Astrocyte of the cerebellum (primary cell): ENCODE measurements at regions not wholly inside any gene's neighbourhood (a gene's known extent, or its start where the extent isn't known, plus 50 kb on each side); places are given as distances from the start of the nearest gene placed in this dataset.

ENCODE experiments used
- DNase-seq: peaks from one replicate; pipeline ENCODE4 v3.0.0-alpha.2; 2011; ENCODE audit warnings: low read depth
- H3K4me3 ChIP-seq: 2 replicates; pipeline ENCODE4 v1.5.1; 2011; ENCODE audit warnings: mild to moderate bottlenecking, low read depth, low read length, moderate library complexity
- in situ Hi-C: cut with HindIII; loops from 2 replicates; pipeline ENCODE4 v1.10.0; 2017; ENCODE audit warnings: low sequenced_read_pairs
- TF ChIP-seq, protein P1 (sequence below): IDR thresholded peaks from 2 replicates; pipeline ENCODE4 v1.5.1; 2012; ENCODE audit warnings: low read length, low read depth, moderate library complexity, mild to moderate bottlenecking; ENCODE audit errors: missing control alignments

DNA sequence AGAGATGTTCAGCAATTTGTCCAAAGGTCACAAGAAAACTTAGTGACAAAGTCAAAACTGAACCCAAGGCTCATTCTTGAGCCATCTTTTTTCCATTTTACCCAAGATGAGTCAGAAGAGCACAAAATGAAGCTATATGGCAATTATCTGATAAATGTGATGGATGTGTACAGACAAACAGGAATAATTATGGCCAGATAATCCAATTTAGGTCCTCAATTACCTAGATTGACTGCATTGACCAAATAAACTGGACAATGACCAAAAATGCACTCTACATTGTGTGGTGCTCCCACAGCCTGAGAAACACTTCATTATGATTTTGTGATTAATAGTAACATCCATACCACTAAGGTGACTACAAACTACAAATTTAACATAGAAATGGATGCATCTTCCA is 1105.8 kb downstream of the IGSF11 start:
- DNase-seq, result no peak
- H3K4me3 ChIP-seq, result no peak overlapping the region
- TF ChIP-seq, protein P1, sequence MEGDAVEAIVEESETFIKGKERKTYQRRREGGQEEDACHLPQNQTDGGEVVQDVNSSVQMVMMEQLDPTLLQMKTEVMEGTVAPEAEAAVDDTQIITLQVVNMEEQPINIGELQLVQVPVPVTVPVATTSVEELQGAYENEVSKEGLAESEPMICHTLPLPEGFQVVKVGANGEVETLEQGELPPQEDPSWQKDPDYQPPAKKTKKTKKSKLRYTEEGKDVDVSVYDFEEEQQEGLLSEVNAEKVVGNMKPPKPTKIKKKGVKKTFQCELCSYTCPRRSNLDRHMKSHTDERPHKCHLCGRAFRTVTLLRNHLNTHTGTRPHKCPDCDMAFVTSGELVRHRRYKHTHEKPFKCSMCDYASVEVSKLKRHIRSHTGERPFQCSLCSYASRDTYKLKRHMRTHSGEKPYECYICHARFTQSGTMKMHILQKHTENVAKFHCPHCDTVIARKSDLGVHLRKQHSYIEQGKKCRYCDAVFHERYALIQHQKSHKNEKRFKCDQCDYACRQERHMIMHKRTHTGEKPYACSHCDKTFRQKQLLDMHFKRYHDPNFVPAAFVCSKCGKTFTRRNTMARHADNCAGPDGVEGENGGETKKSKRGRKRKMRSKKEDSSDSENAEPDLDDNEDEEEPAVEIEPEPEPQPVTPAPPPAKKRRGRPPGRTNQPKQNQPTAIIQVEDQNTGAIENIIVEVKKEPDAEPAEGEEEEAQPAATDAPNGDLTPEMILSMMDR, result no peak
- in situ Hi-C loops, result no loop called here

DNA sequence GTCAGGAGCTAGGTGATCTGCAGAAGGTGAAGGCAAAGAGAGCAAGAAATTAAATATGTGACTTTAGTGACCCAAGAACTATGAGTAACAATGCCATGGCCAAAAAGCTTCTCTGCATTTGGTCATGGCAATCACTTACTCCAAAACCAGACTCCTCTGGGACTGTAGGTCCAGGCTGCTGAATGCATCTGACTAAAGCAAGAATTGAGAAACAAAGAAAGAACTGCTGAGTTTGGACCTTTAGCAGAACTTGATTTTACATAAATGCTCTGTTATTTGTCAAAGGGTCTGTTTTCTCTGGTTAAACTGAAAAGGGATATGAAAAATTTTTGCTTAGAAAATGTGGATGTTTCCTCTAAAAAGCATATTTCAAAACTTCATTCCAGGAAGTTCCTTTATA is 1102.2 kb downstream of the IGSF11 start:
- TF ChIP-seq, protein P1, result no peak
- in situ Hi-C loops, result no loop called here
- DNase-seq, result no peak
- no peak overlapping the region for H3K4me3 ChIP-seq

DNA sequence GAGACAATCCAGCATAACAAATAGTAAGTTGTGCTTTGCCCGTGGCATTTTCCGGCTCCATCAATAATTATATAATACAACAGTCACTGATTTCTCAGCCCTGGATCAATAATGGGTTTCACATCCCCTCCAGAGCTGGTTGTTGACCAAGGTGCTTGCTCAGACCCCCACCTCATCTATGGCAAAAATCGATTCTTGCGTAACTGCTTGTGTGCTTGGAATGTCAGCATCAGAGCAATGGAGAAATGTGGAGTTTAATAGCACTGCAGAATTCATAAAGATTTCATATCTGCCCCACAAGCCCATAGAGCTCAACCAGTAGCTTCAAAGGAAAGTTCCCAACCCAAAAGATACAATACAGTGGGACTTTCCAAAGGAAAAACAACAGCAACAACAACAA is 1098.5 kb downstream of the IGSF11 start:
- TF ChIP-seq, protein P1, result no peak
- in situ Hi-C loops, result no loop called here
- no peak overlapping the region for H3K4me3 ChIP-seq

DNA sequence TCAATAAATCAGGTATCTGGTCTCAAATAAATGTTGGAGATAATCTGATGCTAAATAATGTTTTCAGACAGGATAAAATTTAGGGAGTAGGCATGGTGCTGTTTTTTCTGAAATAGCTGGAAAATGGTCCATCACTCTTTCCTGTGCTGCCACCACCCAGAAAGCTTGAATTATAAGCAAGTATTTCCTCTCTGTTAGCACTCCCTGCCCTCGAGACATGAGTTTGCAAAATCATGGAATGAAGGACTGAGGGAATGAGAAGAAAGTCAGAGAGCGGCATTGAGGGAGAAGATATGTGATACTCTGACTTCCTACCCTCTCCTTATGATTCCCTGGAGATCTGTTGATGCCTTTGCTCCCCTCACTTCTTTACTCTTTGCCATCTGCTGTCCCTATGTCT is 1095.7 kb downstream of the IGSF11 start:
- H3K4me3 ChIP-seq, result no peak overlapping the region
- TF ChIP-seq, protein P1, result no peak
- DNase-seq, result no peak
- in situ Hi-C loops, result no loop called here

More for the DNA sequence above, 1098.5 kb downstream of the IGSF11 start:
- no peak for DNase-seq

DNA sequence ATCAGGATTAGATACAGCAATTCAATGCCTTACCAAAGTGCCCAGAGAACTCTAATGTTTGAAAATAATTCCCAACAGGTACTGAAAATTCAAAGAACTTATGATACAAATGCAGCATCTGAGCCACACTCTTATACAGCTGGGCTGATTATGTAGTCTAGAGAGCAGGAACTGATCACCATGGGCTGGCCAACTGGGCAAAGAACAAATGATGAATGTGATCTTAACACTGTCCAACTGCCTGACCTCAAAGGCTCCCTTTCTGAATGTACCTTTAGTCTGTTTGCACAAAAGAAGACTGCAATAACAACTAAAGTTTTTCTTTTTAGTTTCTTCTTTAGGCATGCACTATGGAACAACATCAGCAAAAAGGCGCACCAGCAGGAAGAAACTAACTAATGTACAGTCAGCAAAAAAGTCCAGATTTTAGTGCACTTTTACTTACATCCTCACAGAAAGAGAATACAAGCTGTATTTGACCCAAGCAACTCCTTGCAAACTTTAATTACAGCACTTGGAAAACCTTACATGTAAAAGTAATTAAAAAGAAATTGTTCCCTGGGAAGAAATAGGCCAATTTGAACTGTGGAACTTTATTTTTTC is 1095.1 kb downstream of the IGSF11 start:
- DNase-seq, result no peak
- TF ChIP-seq, protein P1, result no peak
- in situ Hi-C loops, result no loop called here
- no peak overlapping the region for H3K4me3 ChIP-seq

DNA sequence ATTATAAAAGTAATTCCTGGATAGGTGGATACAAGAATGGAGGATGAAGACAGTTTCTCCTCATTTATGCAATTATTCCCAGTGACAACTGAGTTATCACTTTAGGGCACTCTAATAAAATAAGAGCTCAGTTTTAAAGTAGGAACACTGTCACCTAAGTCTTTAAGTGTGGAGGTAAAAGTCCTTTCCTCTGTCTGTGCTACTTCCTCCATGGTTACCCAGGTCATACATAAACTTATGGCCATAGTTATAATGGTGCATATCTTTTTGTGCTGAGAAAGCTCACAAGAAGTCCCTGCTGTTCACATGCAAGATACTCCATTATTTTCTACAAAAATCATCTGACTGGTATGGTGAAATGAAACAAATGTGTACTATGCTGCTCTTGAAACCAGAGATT is 1093.6 kb downstream of the IGSF11 start:
- no peak for DNase-seq
- no peak overlapping the region for H3K4me3 ChIP-seq
- in situ Hi-C loops, result no loop called here
- TF ChIP-seq, protein P1, result no peak

DNA sequence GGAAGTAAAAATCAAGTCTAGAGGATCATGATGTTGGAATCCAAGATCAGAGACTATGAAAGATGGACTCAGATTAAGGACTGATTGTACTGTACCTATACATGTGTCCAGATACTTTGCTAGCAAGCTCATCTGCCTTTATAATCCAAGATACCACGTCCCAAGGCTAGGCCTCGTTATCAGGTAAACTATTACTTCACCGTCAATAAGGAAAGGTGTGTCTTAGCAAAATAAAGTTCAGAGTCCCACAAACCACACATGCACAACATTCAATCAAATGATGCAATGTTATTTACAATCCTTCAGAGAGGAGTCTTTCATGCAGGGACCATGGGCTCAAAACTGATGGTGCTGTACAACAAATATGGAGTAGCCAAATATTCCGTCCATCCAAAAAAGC is 1092.9 kb downstream of the IGSF11 start:
- DNase-seq, result no peak
- TF ChIP-seq, protein P1, result no peak
- no peak overlapping the region for H3K4me3 ChIP-seq
- in situ Hi-C loops, result no loop called here
